HG03432 (cell line): ENCODE measurements at regions not wholly inside any gene's neighbourhood (a gene's known extent, or its start where the extent isn't known, plus 50 kb on each side); places are given as distances from the start of the nearest gene placed in this dataset.
"Not testable (repeated sequence)": the region's sequence is repeated elsewhere in the genome, so short reads cannot be mapped to it uniquely, and the experiment has no call there.

Experiments
- ATAC-seq: cut with Tn5 transposase; IDR thresholded peaks from one replicate; pipeline ENCODE4 v1.9.1; 2021; ENCODE audit warnings: mild to moderate bottlenecking, moderate library complexity; ENCODE audit not compliant: unreplicated experiment

DNA sequence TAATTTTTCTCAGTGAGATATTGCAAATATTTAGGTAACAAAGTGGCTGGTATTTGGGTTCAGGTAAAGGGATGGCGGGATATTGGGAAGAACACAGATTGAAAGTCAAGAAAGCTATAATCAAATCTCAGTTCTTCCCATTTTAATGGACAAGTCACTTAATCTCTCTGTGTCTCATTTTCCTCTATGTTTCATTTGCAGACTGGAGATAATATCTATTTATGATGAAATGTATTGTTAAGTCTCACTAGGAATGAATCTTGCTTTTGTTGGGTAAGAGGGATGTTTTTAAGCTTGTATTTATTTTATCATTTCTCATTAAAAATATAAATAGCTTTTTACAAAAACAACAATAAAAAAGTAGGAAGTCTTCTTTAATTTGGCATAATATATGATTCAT lies 175.4 kb downstream of the ISL1 start:
- ATAC-seq, result no peak

GRCh38 chr5:51559339-51559738 lies 176.1 kb downstream of the ISL1 start:
- no peak for ATAC-seq

DNA sequence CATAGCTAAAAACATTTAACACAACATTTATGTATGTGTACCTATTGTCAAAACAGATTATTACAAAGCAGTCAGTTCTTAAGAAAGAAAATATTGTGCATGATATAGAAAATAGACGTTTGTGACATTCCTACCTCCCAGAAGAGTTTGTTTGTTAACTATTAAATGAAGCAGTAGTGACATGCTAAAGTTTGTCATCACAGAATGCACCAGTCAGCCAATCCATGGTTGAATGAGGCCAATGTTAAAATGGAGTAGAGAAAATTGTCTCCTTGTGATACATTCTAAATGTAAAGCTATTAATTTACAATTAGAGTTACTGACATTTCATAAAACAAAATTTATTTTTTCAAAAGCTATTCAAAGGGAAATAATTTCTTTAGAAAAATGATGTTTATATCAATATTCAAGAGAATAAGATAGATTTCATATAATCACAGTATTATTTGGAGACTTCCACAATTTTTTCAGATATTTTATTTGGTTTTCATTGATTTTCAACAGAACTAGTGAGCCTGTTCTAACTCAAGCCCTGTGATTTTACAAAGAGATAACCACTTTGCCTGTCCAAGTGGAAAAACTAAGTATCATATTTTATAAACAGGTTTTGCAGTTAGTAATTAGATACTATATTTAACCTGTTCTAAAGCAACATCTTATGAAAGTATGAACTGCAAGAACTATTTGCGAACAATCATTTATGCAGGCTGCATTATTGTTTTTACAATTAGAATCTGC lies 176.8 kb downstream of the ISL1 start:
- ATAC-seq, result no peak

GRCh38 chr5:51566953-51567352 lies 183.7 kb downstream of the ISL1 start:
- ATAC-seq, result no peak

DNA sequence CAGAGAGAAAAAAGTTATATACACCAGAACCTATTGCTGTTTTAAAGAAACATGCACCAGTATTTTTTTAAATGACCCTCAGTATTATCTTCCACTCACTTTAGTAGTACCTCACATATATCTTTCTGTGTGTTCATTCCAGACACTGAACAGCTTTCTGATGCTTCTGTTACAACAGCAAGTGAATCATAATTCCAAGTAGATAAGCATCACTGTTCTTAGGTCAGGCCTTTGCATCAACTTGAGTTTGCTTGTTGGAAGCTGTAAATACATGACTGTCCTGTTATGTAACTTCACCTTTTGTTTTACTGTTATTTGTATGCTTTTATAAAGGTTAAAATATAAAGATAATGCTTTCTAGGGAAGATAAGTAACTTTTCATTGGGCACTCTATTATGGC lies 184.4 kb downstream of the ISL1 start:
- no peak for ATAC-seq

DNA sequence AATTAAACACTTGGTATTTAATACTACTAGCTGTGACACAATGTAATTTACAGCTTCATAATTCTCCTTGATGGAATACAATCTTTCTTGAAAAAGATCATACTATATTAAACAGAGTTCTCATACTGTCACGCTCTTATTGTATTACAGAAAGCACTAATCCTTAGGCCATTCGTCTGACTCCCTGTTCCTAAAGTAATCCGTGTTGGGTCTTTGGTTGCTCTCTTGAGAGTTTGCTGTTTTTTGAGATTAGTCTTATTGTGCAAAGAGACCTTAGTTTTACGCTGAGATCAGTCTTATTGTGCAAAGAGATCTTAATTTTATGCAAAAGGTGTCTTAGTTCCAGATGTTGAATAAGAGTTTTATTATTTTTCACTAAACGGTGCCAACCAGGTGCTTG lies 190.6 kb downstream of the ISL1 start:
- no peak for ATAC-seq

DNA sequence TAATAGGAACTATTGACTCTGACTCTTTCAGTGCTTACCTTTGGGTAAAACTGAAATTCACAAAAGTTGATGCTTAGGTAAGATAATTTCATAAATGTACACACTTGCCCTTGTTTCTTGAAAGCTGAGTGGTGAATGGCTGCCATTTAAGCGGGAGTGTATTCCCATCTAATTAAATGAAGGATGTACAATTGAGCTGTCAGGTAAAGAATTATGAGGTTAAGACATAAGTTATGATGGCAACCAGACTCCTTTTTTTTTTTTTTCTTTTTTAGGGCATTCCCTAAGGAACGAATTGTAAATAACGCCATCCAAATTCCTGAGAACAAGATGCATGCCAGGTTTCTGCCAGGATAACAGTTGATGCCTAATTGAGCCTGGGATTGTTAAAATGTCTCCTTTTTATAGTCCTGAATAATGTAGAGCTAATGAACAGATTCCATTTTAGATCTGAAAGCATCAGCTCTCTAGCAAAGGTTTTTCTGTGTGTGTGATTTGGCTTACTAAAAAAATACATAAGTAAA lies 199.7 kb downstream of the ISL1 start:
- no peak for ATAC-seq

DNA sequence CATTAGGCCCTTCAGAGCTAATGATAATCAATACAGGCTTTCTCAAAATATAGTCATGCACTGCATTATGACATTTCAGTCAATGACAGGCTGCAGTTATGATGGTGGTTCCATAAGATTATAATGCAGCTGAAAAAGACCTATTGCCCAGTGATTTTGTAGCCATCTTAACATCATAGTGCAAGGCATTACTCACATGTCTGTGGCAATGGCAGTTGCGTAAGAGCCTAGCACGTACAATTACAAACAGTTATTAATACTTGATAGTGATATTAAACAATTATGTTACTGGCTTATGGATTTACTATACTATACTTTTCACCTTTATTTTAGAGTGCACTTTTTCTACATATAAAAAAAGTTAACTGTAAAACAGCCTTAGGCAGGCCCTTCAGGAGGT lies 214.8 kb downstream of the ISL1 start:
- ATAC-seq, result no peak

- no peak for ATAC-seq
These were observed 216.3 kb downstream of the ISL1 start for GRCh38 chr5:51599587-51599986.

DNA sequence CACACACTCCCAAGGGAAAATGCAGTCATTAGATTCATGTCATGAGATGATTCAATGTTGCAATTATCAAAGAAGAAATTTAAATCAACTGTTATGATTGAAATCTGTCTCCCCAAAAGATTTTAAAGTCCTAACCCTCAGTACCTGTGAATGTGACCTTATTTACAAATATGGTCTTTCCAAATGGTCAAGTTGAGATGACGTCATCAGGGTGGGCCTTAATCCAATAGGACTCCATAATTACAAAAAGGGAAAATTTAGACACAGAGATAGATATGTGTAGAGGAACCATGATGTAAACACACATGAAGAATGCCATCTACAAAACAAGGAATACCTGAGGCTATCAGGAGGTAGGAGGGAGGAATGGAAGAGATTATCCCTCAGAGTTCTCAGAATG lies 221.1 kb downstream of the ISL1 start:
- ATAC-seq, result no peak

- ATAC-seq, result no peak
These were observed 223.7 kb downstream of the ISL1 start for GRCh38 chr5:51606921-51607320.

DNA sequence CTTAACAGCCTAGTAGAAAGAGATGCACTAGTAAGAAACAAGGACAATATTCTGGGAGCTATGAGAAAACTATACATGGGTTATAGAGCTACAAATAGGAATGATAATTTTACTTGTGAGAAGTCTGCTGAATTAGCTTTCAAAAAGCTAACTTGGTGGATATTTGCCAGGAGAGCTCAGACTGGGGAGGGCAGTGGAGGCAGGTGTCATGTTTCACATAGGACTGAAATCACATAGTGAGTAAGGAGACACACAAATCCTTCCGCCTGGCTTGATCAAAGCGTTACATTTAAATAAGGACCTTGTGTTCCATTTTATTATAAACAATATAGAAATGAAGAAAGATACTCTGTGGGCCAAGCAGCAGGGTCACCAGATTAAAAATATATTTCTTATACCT lies 235.0 kb downstream of the ISL1 start:
- ATAC-seq, result no peak

GRCh38 chr5:51621156-51621555 lies 237.9 kb downstream of the ISL1 start:
- no peak for ATAC-seq

DNA sequence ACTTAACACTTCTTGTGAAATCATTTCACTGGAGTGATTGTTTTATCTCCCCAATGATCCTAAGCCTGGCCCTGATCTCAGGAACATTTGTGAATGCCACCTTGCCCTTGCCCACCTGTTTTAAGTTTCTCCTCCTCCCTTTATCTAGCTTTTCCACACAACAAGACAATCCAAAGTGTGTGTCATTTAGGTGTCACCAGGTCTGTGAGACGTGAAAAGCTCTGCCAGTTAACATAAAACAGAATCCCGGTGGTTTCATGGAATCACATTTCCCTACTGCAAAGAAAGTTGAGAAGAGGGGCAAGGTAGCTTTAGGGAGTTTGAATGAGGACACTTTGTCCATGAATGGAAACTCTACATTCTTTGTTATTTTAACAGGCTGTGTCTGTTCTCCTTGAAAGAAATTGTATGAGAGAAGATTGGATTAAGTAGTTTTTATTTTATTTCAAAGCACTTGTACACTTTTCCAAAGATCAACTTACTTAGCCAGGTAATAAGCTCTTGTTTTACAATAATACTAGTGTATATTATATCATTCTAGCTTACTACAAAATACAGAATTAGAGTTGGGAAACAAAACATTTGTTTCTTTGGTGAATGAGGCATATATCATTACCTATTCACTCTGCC lies 239.0 kb downstream of the ISL1 start:
- ATAC-seq, result no peak

GRCh38 chr5:51625224-51625968 lies 242.1 kb downstream of the ISL1 start:
- no peak for ATAC-seq

DNA sequence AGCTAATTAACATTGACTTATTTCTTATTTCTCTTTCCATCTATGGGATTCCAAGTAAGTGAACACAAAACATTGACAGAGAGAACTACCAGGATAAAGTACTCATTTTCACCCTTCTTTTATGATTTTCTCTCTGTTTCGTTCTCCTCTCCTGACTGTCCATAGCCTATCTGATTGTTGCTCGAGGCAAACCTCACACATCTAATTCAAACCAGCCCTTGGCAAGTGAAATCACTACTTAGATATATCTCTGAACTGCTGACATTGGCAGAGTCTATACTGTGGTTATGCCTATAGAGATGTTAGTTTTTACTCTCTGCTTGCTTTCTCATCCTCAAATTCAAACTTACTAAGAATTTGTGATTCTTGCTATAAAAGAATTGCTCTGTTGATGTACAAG lies 248.8 kb downstream of the ISL1 start:
- no peak for ATAC-seq

GRCh38 chr5:51632793-51633192 lies 249.5 kb downstream of the ISL1 start:
- ATAC-seq, result no peak

GRCh38 chr5:51636973-51637372 lies 253.7 kb downstream of the ISL1 start:
- ATAC-seq, result not testable (repeated sequence)

DNA sequence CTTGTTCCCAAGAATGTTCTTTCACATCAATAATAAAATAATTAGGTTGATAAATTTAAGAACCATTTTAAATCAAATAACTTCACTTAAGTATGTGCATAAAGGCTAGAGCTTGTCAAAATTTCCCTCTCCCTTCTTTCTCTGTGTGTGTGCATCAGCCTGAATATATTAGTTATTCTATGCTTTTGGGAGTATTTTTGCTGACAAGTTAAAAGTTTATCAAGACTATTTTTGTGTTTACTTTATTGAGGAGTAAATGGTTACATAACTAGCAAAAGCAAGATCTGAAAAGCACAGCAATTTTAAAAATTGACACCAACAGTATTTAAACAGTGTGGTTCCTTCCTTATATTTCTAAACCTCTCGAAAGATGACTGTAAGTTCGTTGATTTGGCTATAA lies 261.7 kb downstream of the ISL1 start:
- no peak for ATAC-seq

DNA sequence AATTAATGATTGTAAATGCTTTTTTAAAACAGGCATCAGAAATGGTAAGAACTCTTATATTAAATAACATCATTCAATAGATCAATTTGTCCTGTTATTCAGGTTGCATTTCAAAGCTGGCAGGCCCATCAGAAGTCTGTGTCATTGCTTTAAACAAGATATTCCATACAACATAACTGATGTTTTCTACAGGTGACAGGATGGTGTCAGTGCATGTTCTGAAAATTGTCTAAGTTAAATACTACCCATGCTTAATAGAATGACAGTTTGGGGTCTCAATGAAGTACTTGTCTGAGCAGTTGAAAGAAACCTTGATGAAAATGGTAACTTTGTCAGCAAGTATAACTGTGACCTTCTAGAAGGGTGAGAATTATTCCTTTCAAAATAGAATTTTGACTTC lies 263.2 kb downstream of the ISL1 start:
- no peak for ATAC-seq

DNA sequence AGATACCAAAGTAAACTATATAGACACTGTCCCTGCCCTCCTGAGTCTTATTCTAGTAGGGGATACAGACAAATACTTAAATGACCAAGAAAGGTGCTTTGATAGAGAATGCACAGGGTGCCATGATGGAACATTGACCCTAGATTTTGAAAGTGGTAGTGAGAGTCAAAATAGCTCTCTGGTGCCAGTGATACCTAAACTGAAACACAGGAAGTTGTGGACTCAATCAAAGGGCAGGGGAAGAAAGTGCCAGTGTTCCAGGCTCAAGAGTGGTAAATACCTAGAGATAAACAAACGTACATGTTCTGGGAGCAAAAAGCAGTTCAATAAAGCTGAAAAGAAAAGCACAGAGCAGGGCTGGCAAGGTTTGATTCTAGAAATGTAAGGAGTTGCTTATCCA lies 267.6 kb downstream of the ISL1 start:
- ATAC-seq, result peak; percentile 54

GRCh38 chr5:51651476-51651875 lies 268.2 kb downstream of the ISL1 start:
- no peak for ATAC-seq
